Putamen (tissue), 1 donor: ENCODE measurements at regions not wholly inside any gene's neighbourhood (a gene's known extent, or its start where the extent isn't known, plus 50 kb on each side); places are given as distances from the start of the nearest gene placed in this dataset.

ENCODE experiments used
- DNase-seq: peaks from one replicate; pipeline ENCODE4 v3.0.0-alpha.2; 2016; ENCODE audit warnings: low spot score

DNA sequence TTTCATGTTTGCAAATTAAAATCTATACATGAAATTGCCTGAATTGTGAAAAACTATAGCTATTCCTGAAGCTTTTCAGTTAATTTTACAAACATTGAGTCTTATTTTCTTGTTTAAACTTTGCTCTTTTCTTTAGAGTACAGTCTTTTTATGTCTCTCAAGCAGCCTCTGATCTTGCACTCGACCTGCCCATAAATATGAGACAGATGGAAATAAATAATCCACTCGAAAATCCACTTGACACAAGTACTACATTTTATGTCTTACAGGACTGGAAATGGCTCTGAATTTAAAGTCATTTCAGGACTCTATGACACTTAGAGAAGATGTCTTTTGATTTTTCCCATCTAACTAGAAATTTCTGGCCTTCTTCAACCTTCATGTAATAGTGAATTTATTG lies 283.8 kb downstream of the USP25 start:
- DNase-seq, result no peak

DNA sequence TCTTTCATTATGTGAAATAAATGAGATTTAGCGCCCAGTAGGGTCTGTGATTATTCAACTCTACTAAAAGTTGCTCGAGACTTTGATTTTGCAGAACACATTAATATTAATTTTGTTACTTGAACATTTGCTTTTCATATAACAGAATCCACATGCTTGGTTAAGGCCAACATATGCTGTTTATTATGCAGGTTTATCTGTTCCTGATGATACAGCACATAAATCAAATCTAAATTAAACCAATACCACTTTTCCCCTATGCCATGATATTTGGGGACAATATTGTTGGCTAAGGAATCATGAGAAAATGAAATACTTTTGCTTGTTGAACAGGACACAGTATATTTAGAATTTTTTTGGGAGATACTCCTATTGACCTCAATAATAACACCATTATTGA lies 291.1 kb downstream of the USP25 start:
- DNase-seq, result no peak

DNA sequence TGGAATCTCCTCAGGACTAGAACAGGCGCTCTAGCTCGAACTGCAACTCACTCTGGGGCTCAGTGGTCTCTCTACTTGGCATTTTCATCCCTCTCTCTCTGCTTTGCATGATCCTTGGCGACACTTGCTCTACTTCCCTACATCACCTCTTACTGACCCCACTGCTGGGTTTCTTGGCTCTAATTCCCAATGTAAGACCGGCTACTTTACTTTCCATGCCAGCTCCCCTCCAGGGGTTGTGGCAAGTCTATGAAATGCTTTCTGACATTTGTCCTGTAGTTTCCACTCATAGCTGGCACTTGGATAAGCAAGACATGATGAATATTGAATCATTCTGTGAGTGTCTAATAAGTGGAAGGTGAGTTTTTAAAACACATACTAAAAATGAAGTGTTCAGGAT lies 292.3 kb downstream of the USP25 start:
- no peak for DNase-seq

- DNase-seq, result no peak
Measured at GRCh38 chr21:16022921-16023320, 293.1 kb downstream of the USP25 start.

DNA sequence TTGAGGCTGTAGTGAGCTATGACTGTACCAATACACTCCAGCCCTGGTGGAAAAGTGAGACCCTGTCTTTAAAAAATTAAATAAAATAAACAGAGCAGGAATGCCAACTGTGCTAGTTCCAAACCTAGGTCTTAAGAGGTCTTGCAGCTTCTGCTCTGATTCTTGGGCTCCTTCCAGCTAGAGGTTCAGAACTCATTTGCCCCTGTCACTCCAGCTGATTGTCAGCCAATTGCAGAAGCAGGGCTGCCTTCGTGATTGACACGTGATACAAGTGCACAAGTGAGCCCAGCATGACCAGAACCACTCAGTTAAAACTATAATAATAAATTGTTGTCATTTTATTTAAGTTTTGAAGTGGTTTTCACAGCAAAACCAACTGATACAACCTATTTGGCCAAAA lies 298.4 kb downstream of the USP25 start:
- no peak for DNase-seq

- no peak for DNase-seq
Measured at GRCh38 chr21:16028941-16029464, 299.2 kb downstream of the USP25 start.

DNA sequence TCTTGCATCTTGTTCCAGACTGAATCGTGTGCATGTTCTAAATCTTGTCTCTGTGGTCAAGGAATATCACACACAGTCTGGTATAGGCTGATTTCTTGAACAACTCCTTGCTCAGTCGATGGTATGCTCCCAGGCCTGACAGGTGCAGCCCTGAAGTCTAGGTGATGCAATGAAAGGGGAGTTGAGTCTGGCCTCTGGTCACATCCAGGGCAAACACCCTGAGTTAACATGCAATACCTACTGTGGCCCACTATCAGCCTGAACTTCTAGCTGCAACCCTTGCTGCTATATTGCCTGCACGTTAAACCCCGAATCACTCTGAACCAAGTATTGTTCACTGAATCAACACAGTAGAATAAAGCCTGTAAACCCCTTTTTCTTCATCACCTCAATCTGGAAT lies 303.4 kb downstream of the USP25 start:
- no peak for DNase-seq

GRCh38 chr21:16034446-16035190 lies 304.8 kb downstream of the USP25 start:
- no peak for DNase-seq

GRCh38 chr21:16037421-16037955 lies 307.7 kb downstream of the USP25 start:
- DNase-seq, result no peak

- DNase-seq, result no peak
Measured at GRCh38 chr21:16040601-16041000, 310.8 kb downstream of the USP25 start.

- DNase-seq, result no peak
Measured at GRCh38 chr21:16044676-16045075, 314.9 kb downstream of the USP25 start.

GRCh38 chr21:16046656-16047330 lies 317.0 kb downstream of the USP25 start:
- no peak for DNase-seq

DNA sequence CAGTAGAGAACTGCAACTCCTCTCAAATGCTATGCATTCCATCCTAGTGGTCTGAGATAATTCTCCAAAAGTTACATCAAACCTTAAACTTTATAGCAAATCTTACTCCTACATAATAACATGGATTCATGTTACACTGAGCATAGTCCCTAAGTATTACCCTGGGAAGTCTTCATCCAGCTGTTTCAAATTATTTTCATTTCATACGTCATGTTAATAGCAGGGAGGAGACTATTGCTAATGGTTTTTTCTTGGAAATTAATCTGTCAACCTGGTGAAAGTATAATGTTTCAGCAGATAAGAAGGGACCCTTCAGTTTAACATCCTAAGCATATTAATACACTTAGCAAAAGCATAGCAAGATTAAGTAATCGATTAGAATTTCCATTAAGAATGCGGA lies 318.1 kb downstream of the USP25 start:
- DNase-seq, result no peak

- no peak for DNase-seq
Measured at GRCh38 chr21:16055014-16055413, 325.2 kb downstream of the USP25 start.

DNA sequence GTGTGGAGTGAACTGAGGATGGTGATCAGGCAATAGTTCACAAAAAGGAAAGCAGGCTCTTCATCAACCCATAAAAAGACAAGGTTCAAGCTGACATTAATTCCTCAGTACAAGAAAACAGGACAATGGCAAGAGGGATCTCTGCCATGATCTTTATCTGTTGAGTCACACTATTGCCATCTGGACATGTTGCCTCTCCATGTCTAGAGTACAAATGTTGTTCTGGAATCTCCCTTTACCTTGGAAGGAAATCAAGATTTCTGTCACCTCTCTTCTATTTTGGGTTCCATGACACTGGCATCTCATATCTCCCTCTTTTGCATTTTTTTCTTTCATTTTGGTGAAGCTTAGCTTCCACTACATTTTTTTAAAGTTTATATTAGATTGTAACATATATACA lies 329.1 kb downstream of the USP25 start:
- DNase-seq, result no peak

- DNase-seq, result no peak
Measured at GRCh38 chr21:16059981-16060380, 330.2 kb downstream of the USP25 start.

DNA sequence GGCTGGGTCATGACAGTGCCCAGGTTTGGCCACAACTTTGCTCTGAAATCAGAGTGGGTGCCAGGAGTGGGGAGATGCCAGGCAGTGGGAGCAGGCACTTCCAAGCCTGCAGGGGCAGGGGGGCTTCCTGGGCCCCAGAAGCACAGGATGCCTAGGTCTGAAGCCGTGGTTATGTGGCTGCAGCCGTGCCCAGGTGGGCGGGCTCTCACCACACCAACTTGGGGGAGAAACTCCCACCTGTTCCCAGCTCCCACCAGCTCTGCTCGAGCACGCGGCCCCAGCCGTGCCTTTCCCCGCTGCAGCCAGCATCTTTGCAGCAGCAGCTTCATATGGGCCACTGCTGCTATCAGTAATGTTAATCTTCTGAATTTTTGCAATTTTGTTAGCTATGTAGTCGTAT lies 331.4 kb downstream of the USP25 start:
- no peak for DNase-seq

GRCh38 chr21:16069178-16070112 lies 339.7 kb downstream of the USP25 start:
- DNase-seq, result peak; percentile 33

DNA sequence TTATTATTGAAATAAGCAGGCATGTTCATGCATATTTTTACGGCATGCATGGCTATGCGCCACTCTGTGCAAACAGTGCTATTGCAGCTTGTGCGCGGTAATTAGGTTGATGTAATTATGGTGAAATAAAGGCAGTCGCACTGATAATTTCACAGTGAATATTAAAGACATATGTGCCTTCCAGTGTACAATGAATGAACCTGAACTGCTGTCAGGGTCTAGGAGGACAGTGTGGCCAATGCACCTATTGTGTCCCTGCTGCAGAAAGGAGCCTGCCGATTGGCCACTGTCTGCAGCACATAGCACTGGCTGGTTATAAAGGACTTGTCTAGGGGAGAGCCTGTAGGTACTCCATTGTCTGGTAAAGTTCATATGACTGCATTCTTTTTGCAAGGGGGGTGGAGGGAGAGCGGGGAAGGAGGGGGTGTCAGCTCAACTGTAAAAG lies 340.4 kb downstream of the USP25 start:
- DNase-seq, result peak; percentile 81

GRCh38 chr21:16071092-16071491 lies 341.3 kb downstream of the USP25 start:
- DNase-seq, result peak; percentile 95

- peak; percentile 69 for DNase-seq
Measured at GRCh38 chr21:16071761-16072160, 342.0 kb downstream of the USP25 start.

DNA sequence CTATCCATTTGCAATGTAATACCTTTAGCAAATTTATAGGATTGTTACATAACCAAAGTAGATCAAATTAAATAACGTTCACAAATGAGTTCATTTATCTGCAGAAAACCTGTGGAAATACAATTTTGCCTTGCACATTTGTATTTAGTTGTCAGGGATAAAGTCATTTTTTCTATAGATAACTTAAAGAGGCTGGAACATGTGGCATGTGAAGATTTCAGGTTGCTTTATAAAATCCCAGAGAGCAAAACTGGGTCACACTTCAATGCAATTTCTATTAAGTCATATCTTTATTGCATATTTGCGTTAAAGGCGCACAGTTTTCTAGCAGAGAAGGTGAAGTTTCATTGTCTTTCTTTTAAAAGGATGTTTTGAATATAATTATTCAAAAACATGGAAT lies 342.4 kb downstream of the USP25 start:
- DNase-seq, result peak; percentile 56
